ENCODE measurements at regions not wholly inside any gene's neighbourhood (a gene's known extent, or its start where the extent isn't known, plus 50 kb on each side); places are given as distances from the start of the nearest gene placed in this dataset.

DNA sequence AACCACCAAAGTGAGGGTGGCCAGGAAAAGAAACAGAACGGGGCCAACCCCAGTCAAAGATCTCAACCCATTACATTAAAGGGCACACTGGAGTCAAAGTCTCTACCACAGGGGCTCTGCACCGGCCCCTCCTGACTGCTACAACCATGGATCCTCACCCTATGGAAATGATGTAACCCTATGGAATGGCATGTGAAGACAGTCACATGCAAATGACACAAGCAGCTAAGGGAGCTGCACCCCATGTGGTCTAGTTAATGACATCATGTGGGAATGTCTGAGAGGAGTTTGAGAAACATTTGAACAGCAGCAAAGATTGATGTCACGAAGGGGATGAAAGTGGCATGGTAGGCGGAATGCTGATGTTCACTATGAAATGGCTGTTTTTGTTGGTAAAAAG lies 298.2 kb upstream of the SLCO3A1 start:
- no peak for DNase-seq (ENCODE audit: low read depth, low spot score)

DNA sequence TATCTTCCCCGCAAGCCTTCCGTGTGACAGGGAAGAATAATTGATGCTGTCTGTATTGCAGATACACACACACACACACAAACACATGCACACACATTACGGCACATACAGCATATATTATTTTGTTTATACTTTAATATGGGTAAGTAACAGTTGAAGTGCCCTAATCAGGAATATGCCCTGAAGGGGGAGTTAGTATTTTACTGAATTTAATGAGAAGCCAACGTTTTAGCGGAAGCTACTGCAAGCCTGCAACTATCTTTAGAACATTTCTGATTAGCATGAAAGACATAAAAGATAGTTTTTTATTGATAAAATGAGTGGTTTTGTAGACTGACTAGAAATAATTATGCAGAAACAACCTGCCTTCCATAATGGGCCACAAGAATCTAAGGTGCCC lies 296.6 kb upstream of the SLCO3A1 start:
- no peak for DNase-seq (ENCODE audit: low read depth, low spot score)

DNA sequence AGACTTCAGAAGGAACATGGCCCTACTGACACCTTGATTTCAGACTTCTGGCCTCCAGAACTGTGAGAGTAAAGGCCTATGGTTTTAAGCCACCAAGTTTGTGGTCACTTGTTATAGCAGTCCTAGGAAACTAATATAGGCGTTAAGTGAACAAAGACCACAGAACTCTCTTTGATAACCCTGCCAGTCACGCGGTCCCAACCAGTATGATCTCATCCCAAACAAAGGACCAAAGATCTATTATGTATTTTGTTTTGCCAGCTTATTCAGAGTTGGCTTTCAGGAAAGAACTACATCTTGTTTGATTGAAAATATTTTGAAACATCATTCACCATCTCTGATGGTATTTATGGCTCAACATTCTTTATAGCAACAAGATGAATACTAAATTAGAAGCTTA lies 294.4 kb upstream of the SLCO3A1 start:
- DNase-seq (ENCODE audit: low read depth, low spot score): peak; percentile 53

DNA sequence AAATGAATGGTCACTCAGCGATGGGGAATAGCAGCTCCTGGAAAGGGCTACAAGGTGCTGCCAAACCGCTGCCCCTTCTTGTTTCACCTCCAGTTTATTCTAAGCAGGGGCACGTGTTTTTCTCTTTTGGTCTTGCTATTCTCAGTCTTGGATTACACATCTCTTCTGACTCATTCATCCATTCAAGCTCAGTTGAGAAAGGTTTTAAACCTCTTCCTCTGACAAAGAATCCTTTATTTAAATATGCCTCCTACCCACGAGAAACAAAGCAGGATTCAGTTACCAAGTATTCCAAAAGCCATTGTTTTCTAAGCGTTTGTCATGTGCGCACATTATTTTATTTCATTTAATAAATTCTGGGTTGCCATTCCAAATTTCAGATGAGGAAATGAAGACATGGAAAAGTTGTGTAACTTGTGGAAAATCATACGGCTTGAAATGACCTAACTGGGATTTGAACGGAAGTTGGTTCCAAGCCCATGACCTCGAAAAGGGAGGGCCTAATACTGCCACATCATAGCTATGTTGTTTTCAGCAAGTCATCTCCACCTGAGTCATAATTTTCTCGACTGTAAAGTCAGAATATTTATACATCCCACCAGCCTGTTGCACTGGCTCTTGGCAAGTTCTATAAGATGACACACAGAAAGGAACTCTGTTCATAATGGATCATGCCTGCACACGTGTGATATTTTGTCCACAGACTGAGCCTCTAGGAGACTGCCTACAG lies 292.0 kb upstream of the SLCO3A1 start:
- peak; percentile 80 for DNase-seq (ENCODE audit: low read depth, low spot score)

DNA sequence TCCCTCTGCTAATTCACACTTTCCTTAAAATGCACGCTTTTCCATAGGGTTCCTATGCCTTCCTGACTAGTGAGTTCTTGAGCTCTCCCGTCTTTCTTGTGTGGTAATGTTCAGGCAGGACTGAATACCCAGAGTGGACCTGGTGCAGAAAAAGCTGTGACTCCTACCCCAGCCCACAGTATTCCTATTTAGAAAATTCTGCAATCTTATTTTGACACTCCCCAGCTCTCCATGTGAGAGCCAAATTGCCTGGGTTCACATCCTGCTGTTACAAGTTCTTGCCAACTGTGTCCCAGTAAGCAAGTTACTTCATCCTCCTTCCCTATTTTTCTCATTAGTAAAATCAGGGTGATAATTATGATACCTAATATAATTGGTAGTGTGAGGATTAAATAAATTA lies 290.8 kb upstream of the SLCO3A1 start:
- no peak for DNase-seq (ENCODE audit: low read depth, low spot score)

DNA sequence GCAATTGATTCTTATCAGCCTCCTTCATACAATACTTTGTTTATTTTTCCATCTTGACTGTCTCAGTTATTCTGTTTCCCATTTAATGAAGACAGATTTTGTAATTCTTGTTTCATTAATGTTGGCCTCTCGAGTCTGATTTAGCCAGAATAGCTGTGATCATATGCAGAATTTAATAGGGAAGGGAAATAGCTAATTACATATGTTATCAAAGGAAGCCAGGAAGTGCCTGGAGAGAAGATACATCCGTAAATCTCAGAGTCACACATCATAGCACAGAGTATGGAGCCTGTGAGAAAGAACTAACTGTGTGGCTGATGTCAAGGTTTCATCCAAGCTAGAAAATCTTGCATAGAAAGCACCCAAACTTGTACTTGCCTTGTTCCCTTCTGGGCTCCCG lies 288.9 kb upstream of the SLCO3A1 start:
- no peak for DNase-seq (ENCODE audit: low read depth, low spot score)

DNA sequence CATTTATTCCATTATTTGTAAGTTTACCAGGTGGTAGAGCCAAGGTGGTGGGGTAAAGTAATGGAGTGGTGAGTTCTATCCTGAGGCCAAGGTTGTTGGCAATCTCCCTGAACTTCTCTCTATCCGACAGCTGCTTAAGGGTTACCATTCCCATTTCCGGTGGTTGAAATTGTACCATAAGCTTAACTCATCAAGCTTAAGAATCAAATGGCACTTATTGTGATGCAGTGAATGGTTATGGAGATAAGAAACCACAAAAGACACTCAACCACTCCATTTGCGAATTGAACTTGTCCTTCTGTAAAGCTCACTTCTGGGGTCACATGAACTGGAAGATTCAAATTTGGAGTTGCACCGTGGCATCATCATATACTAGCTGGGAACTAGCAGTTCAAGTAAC lies 287.4 kb upstream of the SLCO3A1 start:
- no peak for DNase-seq (ENCODE audit: low read depth, low spot score)

DNA sequence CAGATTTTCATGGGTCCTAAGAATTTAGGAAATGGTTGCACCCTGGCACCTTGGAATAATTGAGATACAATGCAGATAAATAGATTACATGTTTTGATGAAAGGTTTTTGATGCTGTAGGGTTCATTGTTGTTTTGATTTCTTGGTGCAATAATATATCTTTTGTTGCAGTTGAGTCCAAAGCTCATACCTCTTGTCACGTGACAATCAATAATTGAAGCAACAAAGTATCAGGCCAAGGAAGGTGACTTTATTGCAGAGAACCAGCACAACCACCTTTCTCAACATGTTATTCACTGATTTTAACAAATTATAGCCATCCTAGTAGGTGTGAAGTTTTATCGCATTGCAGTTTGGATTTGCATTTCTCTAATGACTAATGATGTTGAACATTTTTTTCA lies 285.5 kb upstream of the SLCO3A1 start:
- no peak for DNase-seq (ENCODE audit: low read depth, low spot score)

DNA sequence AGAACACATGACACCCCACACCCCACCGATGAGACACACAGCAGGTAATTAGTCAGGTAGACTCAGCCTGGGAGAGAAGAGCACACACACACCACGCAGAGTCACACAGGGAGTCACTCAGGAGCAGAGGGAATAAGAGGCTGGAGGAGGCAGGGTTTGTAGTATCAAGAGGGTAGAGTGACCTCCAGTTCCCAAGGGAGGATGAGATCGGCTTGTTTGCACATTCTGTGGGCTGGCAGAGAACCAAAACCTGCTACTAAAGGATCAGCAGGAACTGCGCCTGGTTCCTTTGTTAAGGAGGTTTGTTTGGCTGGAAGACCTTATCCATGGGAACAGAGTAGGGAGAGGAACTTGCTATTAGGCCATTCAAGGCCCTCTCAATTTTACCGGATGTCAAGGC lies 281.4 kb upstream of the SLCO3A1 start:
- peak; percentile 88 for DNase-seq (ENCODE audit: low read depth, low spot score)

DNA sequence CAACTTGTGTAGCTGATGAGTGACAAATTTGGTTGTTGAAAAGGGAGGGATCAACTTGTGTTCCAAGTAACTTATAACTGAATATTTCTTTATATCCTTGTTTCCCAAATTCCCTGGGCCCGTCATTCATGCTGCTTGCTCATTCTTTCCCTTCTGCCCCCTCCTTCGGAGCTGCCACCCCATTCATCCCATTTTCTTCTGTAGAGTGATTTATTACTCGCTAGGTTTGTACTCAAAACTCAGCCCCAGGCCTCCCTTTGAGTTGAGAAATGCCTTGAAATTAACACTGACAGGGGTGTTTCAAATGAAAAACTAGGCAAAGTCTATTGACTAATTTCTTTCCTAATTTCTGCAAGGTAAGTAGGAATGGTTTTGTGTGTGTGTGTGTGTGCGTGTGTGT lies 277.4 kb upstream of the SLCO3A1 start:
- no peak for DNase-seq (ENCODE audit: low read depth, low spot score)

DNA sequence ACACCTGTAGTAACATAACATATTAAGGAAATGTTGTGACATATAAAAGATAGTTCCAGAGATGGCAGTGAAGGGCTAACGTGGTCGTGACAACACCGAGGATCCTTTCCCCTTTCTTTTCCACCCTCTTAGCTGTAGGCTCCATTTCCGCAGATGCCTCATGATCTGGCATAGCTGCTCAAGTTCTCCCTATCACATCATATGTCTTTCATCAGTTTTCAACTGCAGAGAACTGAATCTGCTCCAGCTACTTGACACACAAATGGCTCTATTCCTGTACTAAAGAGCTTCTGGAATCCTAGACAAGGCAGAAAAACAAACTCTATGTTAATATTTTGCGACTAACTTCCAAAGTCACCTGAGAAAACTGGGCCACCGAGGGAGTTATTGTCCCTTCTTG lies 275.0 kb upstream of the SLCO3A1 start:
- DNase-seq (ENCODE audit: low read depth, low spot score): no peak

DNA sequence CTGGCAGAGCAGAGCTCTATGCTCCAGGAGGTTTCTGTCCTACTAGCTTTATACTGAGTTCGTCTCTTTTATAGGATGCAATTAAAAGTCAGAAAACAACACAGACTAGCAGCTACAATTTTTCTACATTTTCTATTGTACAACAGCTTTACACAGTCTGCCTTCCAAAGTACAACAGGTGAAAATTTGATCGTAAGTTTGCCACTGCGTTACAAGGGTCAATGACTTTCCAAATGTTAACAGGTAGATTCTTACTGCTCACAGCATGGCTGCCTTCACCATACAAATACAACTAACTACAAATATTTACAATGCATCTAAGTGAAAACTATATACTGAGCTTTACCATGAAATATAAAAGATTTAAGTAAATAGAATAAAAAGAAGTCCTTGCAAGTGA lies 268.6 kb upstream of the SLCO3A1 start:
- no peak for DNase-seq (ENCODE audit: low read depth, low spot score)

DNA sequence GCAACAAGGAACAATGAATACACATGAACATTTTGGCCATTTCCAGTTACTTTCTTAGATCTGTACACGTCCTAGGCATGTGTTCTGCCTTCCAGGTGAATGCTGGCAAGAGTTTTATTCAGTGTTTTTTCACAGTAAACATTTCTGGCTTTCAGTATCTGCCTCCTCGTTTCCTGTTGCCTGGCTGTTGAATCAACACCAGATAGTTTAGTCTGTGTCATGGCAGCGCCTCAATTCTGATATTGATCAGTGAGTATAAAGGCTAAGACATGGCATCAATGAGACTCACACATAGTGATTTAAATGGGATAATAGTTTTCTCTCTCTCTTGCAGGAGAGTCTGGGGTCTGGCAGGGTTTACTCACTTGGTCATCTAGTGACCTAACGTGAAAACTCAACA lies 266.9 kb upstream of the SLCO3A1 start:
- DNase-seq (ENCODE audit: low read depth, low spot score): no peak

DNA sequence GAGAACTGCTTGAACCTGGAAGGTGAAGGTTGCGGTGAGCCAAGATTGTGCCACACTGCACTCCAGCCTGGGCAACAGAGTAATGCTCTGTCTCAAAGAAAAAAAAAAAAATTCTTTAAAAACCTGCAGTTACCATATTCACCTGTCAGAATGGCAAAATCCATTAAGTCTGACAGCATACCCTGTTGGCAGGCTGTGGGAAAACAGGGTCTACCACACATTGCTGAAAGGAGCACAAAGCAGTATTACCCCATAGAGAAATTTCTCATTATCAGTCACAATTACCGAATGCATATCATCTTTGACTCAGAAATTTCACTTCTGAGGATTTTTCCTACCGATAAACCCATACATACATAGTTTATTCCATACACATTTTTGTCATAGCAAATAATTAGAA lies 264.1 kb upstream of the SLCO3A1 start:
- no peak for DNase-seq (ENCODE audit: low read depth, low spot score)

DNA sequence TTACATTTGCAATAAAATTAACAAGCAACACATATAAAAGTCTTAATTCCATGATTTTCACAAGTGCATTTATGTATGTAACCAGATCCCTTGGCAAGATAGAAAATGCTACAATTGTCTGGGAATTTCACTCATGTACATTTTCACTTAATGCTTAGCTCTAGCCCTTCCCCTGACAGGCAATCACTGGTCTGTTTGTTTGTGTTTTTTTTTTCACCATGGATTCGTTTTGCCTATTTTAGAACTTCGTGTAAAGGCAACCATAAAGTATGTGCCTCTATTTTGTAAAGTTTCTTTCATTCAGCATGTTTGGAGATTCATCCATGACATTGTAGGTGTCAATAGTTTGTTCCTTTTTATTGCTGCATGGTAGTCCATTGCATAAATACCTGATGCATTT lies 260.9 kb upstream of the SLCO3A1 start:
- peak; percentile 12 for DNase-seq (ENCODE audit: low read depth, low spot score)

DNA sequence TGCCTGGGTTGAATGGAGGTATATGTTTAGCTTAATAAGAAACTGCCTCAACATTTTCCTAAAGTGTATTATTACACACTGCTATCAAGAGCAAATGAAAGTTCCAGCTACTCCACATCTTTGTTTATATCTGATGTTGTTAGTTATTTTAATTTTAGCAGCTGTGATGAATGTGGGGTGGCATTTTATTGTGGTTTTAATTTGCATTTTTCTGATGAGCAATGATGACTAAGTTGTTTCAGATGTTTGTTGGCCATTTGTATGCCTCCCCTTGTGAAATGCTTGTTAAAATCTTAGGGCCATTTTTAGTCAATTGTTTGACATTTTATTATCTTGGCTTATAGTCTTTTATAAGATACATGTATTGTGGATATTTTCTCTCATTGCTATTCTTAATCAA lies 260.4 kb upstream of the SLCO3A1 start:
- DNase-seq (ENCODE audit: low read depth, low spot score): peak; percentile 61

DNA sequence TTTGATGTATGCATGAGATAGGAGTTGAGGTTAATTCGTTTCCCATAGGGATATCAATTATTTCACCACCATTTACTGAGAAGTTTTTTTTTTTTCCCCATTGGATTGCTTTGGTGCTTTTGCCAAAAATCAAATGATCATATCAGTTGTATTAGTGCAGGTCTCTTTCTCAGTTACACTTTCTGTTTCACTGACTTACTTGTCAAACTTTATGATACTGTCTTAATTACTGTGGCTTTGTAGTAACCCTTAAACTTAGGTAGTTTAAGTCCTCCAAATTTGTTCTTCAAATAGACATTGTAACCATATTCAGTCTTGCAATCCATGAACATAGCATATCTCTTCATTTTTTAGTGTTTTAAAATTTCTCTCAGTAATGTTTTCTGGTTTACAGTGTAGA lies 259.9 kb upstream of the SLCO3A1 start:
- no peak for DNase-seq (ENCODE audit: low read depth, low spot score)

DNA sequence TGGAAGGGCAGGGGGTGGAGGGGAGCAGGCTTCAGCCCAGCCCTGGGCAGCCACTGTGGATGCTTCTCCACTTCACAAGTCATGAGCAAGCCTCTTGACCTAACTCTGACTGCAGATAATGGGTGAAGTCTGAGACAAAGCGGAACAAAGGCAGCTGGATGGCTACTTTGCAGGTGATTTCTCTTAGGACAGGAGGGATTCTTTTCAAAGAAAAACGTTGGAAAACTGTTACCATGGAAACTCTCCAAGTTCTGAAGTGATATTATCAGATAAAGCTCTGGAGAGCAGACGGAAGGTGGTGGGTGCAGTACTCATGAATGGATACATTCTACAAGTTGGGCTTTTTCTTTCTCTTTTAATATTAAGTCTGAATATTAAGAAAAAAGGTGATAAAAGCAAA lies 254.2 kb upstream of the SLCO3A1 start:
- DNase-seq (ENCODE audit: low read depth, low spot score): no peak

DNA sequence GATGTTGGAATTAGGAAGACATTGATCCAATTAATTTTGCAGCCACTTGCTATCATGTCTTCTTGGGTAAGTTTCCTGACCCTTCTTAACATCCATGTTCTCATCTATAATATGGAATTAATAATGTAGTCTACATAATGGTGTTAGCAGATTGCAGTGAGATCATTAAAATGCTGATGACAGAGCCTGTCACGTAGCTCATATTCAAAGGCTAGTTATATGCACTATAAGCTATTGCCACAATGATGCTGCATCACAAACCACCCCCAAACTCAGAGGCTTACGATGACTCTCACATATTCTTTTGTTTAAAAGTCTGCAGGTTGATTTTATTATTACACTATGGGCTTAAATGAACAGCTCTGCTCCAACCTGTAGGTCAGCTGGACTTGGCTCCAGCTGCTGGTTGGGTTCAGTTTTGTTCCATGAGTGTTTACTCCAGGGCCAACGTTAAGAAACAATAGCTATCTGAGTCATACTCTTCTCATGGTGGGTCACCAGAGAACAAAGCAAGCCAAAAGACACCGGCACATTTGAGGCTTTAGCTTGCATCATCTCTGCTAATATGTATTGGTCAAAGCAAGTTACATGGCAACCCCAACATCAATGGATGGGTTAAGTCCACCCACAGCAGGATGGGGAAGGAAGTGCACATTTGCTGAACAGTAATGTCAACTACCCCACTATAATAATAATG lies 250.0 kb upstream of the SLCO3A1 start:
- DNase-seq (ENCODE audit: low read depth, low spot score): peak; percentile 28

DNA sequence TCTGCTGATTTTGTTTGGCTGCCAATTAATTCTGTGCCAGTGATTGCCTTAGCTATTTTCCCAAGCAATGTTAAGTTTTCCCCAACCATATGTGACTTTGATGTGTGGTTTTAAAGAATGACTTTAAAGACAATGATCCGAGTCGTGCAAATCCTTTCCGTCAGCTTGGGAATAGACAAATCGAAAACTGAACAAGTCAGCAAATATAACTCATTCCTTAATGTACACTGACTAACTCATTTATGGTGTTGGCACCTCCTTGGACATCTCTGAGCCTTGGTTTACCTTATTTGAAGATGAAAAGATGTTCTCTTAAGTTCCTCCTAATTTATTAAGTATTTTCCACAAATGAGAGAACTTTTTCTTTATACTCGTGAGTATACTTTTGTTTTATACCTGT lies 249.4 kb upstream of the SLCO3A1 start:
- DNase-seq (ENCODE audit: low read depth, low spot score): no peak

DNA sequence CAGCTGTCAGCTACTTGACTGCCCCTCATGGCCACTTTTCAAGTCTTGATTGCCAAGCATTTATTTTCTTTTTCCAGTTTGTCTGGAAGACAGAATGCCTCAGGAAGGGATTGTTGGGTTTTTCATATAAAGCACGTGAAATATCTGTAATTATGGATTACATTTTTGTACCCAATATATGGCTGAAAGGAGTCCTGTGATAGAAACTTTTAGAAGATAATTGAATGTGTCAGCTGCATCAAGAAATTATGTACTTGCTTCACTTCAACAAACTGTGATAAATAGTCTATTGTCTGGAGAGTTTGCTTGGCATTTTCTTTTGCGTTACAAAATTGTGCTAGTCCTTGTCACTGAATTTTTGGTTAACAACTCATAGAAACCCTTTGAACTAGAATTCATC lies 247.9 kb upstream of the SLCO3A1 start:
- no peak for DNase-seq (ENCODE audit: low read depth, low spot score)

DNA sequence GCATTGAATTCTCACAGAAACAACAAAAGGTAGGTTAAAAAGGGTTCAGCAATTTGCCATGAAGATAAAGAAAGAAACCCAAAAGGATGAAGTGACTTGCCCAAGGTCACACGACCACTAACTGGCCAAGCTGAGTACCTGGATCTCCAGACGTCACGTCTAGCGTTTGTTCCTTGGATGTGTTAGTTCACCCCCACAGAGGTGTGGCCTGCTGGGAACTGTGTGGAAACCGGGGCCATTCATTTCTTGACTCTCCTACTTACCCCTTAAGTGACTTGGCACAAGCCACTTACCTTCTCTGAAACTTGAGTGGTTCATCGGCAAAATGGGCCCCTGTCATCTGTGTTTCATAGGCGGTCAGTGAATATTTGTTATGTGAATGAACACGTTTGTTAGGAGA lies 244.3 kb upstream of the SLCO3A1 start:
- DNase-seq (ENCODE audit: low read depth, low spot score): no peak

DNA sequence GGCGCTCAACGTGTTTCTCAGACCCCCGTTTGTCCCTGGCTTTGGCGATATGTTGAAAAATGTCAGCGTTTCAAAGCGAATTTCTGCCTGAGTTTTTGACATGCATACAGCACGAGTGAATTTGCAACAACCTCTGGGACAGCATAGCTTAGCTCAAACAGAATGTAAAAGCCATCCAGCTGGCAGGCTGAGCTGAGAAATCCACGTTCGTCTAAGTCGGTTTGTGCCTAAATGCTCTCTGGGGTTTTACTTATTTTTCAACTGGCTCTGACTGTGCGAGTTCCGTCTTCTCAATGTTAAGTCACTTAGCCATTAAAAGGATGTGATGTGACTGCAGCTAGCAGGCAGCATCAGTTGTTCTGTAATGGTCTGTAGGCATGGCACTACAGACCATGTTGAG lies 243.5 kb upstream of the SLCO3A1 start:
- DNase-seq (ENCODE audit: low read depth, low spot score): no peak

Measured in astrocyte of the hippocampus (primary cell).